ENCODE measurements at regions not wholly inside any gene's neighbourhood (a gene's known extent, or its start where the extent isn't known, plus 50 kb on each side); places are given as distances from the start of the nearest gene placed in this dataset.

DNA sequence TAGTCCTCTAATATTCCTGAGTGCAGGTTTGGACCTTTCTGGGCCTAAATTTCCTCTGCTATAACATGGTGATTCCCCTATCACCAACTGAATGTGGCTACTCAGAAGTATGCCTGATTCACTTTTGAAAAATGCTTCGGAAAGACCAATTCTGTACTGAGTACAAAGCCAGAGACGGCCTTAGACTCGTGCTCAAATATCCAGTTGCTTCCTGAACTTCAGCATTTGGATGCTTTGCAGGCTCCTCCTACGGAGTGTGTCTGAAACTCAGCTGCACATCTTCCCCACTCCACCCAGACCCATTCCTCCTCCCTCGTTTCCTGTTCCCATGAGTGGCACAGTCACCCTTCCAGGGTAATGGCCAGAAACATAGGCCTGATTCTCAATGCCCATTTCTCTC lies 98.4 kb upstream of the GADD45A start:
- TF ChIP-seq, protein P1, sequence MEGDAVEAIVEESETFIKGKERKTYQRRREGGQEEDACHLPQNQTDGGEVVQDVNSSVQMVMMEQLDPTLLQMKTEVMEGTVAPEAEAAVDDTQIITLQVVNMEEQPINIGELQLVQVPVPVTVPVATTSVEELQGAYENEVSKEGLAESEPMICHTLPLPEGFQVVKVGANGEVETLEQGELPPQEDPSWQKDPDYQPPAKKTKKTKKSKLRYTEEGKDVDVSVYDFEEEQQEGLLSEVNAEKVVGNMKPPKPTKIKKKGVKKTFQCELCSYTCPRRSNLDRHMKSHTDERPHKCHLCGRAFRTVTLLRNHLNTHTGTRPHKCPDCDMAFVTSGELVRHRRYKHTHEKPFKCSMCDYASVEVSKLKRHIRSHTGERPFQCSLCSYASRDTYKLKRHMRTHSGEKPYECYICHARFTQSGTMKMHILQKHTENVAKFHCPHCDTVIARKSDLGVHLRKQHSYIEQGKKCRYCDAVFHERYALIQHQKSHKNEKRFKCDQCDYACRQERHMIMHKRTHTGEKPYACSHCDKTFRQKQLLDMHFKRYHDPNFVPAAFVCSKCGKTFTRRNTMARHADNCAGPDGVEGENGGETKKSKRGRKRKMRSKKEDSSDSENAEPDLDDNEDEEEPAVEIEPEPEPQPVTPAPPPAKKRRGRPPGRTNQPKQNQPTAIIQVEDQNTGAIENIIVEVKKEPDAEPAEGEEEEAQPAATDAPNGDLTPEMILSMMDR (IDR thresholded peaks at IDR 0.05) = no peak
- TF ChIP-seq POLR2A (IDR thresholded peaks at IDR 0.05) = no peak
